Endodermal cell (in vitro differentiated cells): ENCODE measurements at regions not wholly inside any gene's neighbourhood (a gene's known extent, or its start where the extent isn't known, plus 50 kb on each side); places are given as distances from the start of the nearest gene placed in this dataset.

ENCODE experiments used
- DNase-seq: peaks from one replicate; pipeline ENCODE4 v3.0.0-alpha.2; 2017
- H3K27ac ChIP-seq: 2 replicates; pipeline ENCODE4 v1.5.1; 2013; ENCODE audit warnings: mild to moderate bottlenecking, low read depth, low read length, moderate library complexity
- H3K27me3 ChIP-seq: 2 replicates; pipeline ENCODE4 v1.6.1; 2013; ENCODE audit warnings: mild to moderate bottlenecking, low read length, moderate library complexity; ENCODE audit not compliant: insufficient read depth, control insufficient read depth, poor library complexity, severe bottlenecking
- H3K36me3 ChIP-seq: 2 replicates; pipeline ENCODE4 v1.7.0; 2013; ENCODE audit warnings: mild to moderate bottlenecking, low read length, moderate library complexity; ENCODE audit not compliant: control insufficient read depth, insufficient read depth
- H3K4me1 ChIP-seq: one replicate; pipeline ENCODE4 v1.7.0; 2013; ENCODE audit warnings: low read length; ENCODE audit not compliant: control insufficient read depth, insufficient read depth
- H3K4me3 ChIP-seq: 2 replicates; pipeline ENCODE4 v1.5.1; 2013; ENCODE audit warnings: mild to moderate bottlenecking, low read length, moderate library complexity
- H3K9ac ChIP-seq: 2 replicates; pipeline ENCODE4 v1.6.1; 2013; ENCODE audit warnings: mild to moderate bottlenecking, low read length, moderate library complexity; ENCODE audit not compliant: poor library complexity, severe bottlenecking; ENCODE audit errors: extremely low read depth
- H3K9me3 ChIP-seq: 2 replicates; pipeline ENCODE4 v1.6.1; 2013; ENCODE audit warnings: mild to moderate bottlenecking, low read length, moderate library complexity; ENCODE audit not compliant: control insufficient read depth
- H3K27ac Mint-ChIP-seq: 2 replicates; pipeline ENCODE4 v1.8.0; 2020; ENCODE audit warnings: mixed read lengths
- H3K27me3 Mint-ChIP-seq: 2 replicates; pipeline ENCODE4 v1.8.0; 2021; ENCODE audit warnings: mild to moderate bottlenecking, mixed read lengths; ENCODE audit not compliant: insufficient read depth
- H3K36me3 Mint-ChIP-seq: 2 replicates; pipeline ENCODE4 v1.8.0; 2020; ENCODE audit warnings: low read depth, mixed read lengths
- H3K4me1 Mint-ChIP-seq: 2 replicates; pipeline ENCODE4 v1.8.0; 2020; ENCODE audit warnings: mixed read lengths
- H3K4me3 Mint-ChIP-seq: 2 replicates; pipeline ENCODE4 v1.8.0; 2020; ENCODE audit warnings: mild to moderate bottlenecking, moderate library complexity, mixed read lengths
- H3K9me3 Mint-ChIP-seq: 2 replicates; pipeline ENCODE4 v1.8.0; 2020; ENCODE audit warnings: mild to moderate bottlenecking, mixed read lengths
- CTCF ChIP-seq: fragments of 200-600 bp; sonication (generic); conservative IDR thresholded peaks from 2 replicates; pipeline ENCODE4 v1.5.0; 2021; ENCODE audit warnings: antibody characterized with exemption, mild to moderate bottlenecking
- WGBS, 2 experiments: methylation state at CpG; one replicate each; pipeline versions ENCODE4 v1.1.5 to v1.1.7; 2013; ENCODE audit warnings: missing lambda C conversion rate in 2 of 2, mixed read lengths in 1 of 2; ENCODE audit not compliant: insufficient coverage in 1 of 2, insufficient read length in 1 of 2; 5-methylcytosine and 5-hydroxymethylcytosine counted together

GRCh38 chr3:167106456-167106855 lies 273.6 kb downstream of the ZBBX start:
- Histone ChIP-seq H3K4me1 (no peaks in the 10 kb centered on the region), H3K27me3 (no peaks in the 10 kb centered on the region), H3K36me3 (no peaks in the 10 kb centered on the region), H3K9ac (no peak overlapping the region), H3K4me3 (no peak overlapping the region), H3K27ac (no peak overlapping the region), H3K9me3 (no peaks in the 10 kb centered on the region)
- no peak for DNase-seq
- no peak overlapping the region for H3K27ac Mint-ChIP-seq
- no peaks in the 10 kb centered on the region for H3K36me3 Mint-ChIP-seq
- no peak overlapping the region for H3K4me3 Mint-ChIP-seq
- H3K4me1 Mint-ChIP-seq = no peaks in the 10 kb centered on the region
- TF ChIP-seq CTCF = no peak
- H3K9me3 Mint-ChIP-seq = no peaks in the 10 kb centered on the region
- no peaks in the 10 kb centered on the region for H3K27me3 Mint-ChIP-seq

- no peaks in the 10 kb centered on the region for H3K4me1 Mint-ChIP-seq
- no peaks in the 10 kb centered on the region for H3K9me3 Mint-ChIP-seq
- no peaks in the 10 kb centered on the region for H3K9me3 ChIP-seq
- no peaks in the 10 kb centered on the region for H3K36me3 Mint-ChIP-seq
- 36 to 83% methylated on average over 1 of the region's 1 CpG for WGBS, 2 experiments
- no peak overlapping the region for H3K4me3 Mint-ChIP-seq
- H3K27me3 Mint-ChIP-seq = no peaks in the 10 kb centered on the region
- no peak overlapping the region for H3K4me3 ChIP-seq
- peak; percentile 82 for TF ChIP-seq CTCF
- H3K27ac ChIP-seq = no peak overlapping the region
- no peaks in the 10 kb centered on the region for H3K27me3 ChIP-seq
- H3K9ac ChIP-seq = no peak overlapping the region
- no peak overlapping the region for H3K27ac Mint-ChIP-seq
- DNase-seq = peak; percentile 67
- no peaks in the 10 kb centered on the region for H3K4me1 ChIP-seq
- H3K36me3 ChIP-seq = no peaks in the 10 kb centered on the region
Observed at GRCh38 chr3:167102071-167102470, 278.0 kb downstream of the ZBBX start.

GRCh38 chr3:167100651-167101050 lies 279.4 kb downstream of the ZBBX start:
- TF ChIP-seq CTCF = no peak

More at GRCh38 chr3:167100651-167101050, 279.4 kb downstream of the ZBBX start:
- 88% methylated on average over 1 of the region's 1 CpG; no CpG with 5 or more reads in 1 of the 2 experiments for WGBS, 2 experiments
- H3K27ac Mint-ChIP-seq = no peak overlapping the region
- Histone ChIP-seq H3K4me3 (no peak overlapping the region), H3K36me3 (no peaks in the 10 kb centered on the region), H3K9ac (no peak overlapping the region), H3K27ac (no peak overlapping the region), H3K9me3 (no peaks in the 10 kb centered on the region), H3K4me1 (no peaks in the 10 kb centered on the region), H3K27me3 (no peaks in the 10 kb centered on the region)
- no peaks in the 10 kb centered on the region for H3K36me3 Mint-ChIP-seq
- H3K4me3 Mint-ChIP-seq = no peak overlapping the region
- no peaks in the 10 kb centered on the region for H3K27me3 Mint-ChIP-seq
- no peaks in the 10 kb centered on the region for H3K4me1 Mint-ChIP-seq
- H3K9me3 Mint-ChIP-seq = no peaks in the 10 kb centered on the region
- no peak for DNase-seq
